Gastroesophageal sphincter (tissue), 3 donors: ENCODE measurements at regions not wholly inside any gene's neighbourhood (a gene's known extent, or its start where the extent isn't known, plus 50 kb on each side); places are given as distances from the start of the nearest gene placed in this dataset.
"Not testable (repeated sequence)": the region's sequence is repeated elsewhere in the genome, so short reads cannot be mapped to it uniquely, and the experiment has no call there.

ENCODE experiments used
- EP300 ChIP-seq: sonication (generic); formaldehyde crosslinking; IDR thresholded peaks from one replicate; pipeline ENCODE4 v1.6.1; 2017; ENCODE audit warnings: antibody characterized with exemption, mild to moderate bottlenecking
- POLR2A ChIP-seq, 2 donors: fragments of 450-650 bp; IDR thresholded peaks; one replicate each; pipeline ENCODE4 v1.6.1; 2017; ENCODE audit warnings: antibody characterized with exemption in 2 of 2, mild to moderate bottlenecking in 2 of 2, moderate library complexity in 1 of 2
- POLR2AphosphoS5 ChIP-seq: sonication (generic); formaldehyde crosslinking; IDR thresholded peaks from one replicate; pipeline ENCODE4 v1.6.1; 2017; ENCODE audit warnings: antibody characterized with exemption
- TF ChIP-seq, protein P1 (sequence below), 4 experiments: fragments of 200-600 bp in 2 of 4; fragments of 450-650 bp in 2 of 4; sonication (generic) in 1 of 4; IDR thresholded peaks; one replicate each; pipeline ENCODE4 v1.5.1; 2017 to 2019; ENCODE audit warnings: antibody characterized with exemption in 4 of 4, mild to moderate bottlenecking in 2 of 4, moderate library complexity in 2 of 4

- TF ChIP-seq, protein P1, sequence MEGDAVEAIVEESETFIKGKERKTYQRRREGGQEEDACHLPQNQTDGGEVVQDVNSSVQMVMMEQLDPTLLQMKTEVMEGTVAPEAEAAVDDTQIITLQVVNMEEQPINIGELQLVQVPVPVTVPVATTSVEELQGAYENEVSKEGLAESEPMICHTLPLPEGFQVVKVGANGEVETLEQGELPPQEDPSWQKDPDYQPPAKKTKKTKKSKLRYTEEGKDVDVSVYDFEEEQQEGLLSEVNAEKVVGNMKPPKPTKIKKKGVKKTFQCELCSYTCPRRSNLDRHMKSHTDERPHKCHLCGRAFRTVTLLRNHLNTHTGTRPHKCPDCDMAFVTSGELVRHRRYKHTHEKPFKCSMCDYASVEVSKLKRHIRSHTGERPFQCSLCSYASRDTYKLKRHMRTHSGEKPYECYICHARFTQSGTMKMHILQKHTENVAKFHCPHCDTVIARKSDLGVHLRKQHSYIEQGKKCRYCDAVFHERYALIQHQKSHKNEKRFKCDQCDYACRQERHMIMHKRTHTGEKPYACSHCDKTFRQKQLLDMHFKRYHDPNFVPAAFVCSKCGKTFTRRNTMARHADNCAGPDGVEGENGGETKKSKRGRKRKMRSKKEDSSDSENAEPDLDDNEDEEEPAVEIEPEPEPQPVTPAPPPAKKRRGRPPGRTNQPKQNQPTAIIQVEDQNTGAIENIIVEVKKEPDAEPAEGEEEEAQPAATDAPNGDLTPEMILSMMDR (IDR thresholded peaks at IDR 0.05): not testable (repeated sequence)
- TF ChIP-seq POLR2AphosphoS5; POLR2A (IDR thresholded peaks at IDR 0.05); EP300: not testable (repeated sequence)
These were observed 97.4 kb upstream of the MALRD1 start for GRCh38 chr10:18951072-18951823.
